Left lung (tissue), 4 donors: ENCODE measurements at regions not wholly inside any gene's neighbourhood (a gene's known extent, or its start where the extent isn't known, plus 50 kb on each side); places are given as distances from the start of the nearest gene placed in this dataset.

Experiments used
- ATAC-seq: fragments of 200-7000 bp; cut with Tn5 transposase; one replicate; pipeline ENCODE4 v1.9.1; 2020; ENCODE audit warnings: moderate library complexity
- DNase-seq, 4 donors: peaks; one replicate each; pipeline ENCODE4 v3.0.0-alpha.2; 2013 to 2020
- H3K27ac ChIP-seq, 2 donors: fragments of 200-600 bp; sonication (generic) in 1 of 2; one replicate each; pipeline versions ENCODE4 v1.5.0 to v1.8.0; 2020 to 2021
- H3K27me3 ChIP-seq, 2 donors: fragments of 200-600 bp; sonication (generic) in 1 of 2; one replicate each; pipeline versions ENCODE4 v1.5.0 to v1.8.0; 2020 to 2021
- H3K36me3 ChIP-seq, 2 donors: fragments of 200-600 bp; sonication (generic) in 1 of 2; one replicate each; pipeline versions ENCODE4 v1.5.0 to v1.8.0; 2020 to 2021
- H3K4me1 ChIP-seq, 2 donors: fragments of 200-600 bp; one replicate each; pipeline ENCODE4 v1.8.0; 2021
- H3K4me3 ChIP-seq, 2 donors: fragments of 200-600 bp; sonication (generic) in 1 of 2; one replicate each; pipeline versions ENCODE4 v1.5.0 to v1.8.0; 2020 to 2021; ENCODE audit warnings: mild to moderate bottlenecking in 1 of 2
- H3K9me3 ChIP-seq, 2 donors: fragments of 200-600 bp; sonication (generic) in 1 of 2; one replicate each; pipeline versions ENCODE4 v1.5.0 to v1.8.0; 2020 to 2021
- intact Hi-C, 2 donors: fragments of 100-400 bp; cut with DNase I; formaldehyde crosslinking; loops; one replicate each; pipeline versions ENCODE4 v1.11.2 to v1.14.2; 2022
- TF ChIP-seq, protein P1 (sequence below), 2 donors: fragments of 200-600 bp; sonication (generic) in 1 of 2; IDR thresholded peaks; one replicate each; pipeline versions ENCODE4 v1.5.0 to v1.8.0; 2021; ENCODE audit warnings: antibody characterized with exemption in 2 of 2
- donor health status: DM: no; HTN: yes; CAD: no.
- donor health status: DM: no; HTN: no; CAD: no.

DNA sequence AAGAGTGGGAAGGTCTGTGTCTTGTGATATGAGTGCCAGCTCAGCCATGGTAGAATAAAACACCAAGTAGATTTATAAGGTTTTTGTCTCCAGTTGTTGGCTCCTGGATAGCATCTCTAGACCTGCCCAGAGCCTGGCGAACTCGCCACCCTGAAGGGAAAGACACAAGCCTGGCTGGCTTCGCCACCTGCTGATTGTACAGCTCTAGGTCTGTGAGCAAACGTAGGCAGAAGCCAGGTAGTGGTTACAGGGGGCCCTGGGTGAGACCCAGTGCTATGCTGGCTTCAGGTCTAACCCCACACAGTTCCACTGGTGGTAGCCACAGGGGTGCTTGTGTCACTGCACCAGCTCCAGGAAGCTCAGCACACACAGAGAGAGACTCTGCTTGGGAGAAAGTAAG is 100.5 kb downstream of the BLTP1 start:
- intact Hi-C loops, result no loop called here
- no peaks in the 10 kb centered on the region for H3K9me3 ChIP-seq
- no peak overlapping the region for H3K27ac ChIP-seq
- ATAC-seq (no peak), DNase-seq (peak in 1 of 4 donors; percentile 27)
- H3K4me1 ChIP-seq, result no peaks in the 10 kb centered on the region
- peaks cover 0 to 91% of the 10 kb centered on the region in 2 donors for H3K36me3 ChIP-seq
- no peak overlapping the region for H3K4me3 ChIP-seq
- H3K27me3 ChIP-seq, result no peaks in the 10 kb centered on the region
- TF ChIP-seq, protein P1, sequence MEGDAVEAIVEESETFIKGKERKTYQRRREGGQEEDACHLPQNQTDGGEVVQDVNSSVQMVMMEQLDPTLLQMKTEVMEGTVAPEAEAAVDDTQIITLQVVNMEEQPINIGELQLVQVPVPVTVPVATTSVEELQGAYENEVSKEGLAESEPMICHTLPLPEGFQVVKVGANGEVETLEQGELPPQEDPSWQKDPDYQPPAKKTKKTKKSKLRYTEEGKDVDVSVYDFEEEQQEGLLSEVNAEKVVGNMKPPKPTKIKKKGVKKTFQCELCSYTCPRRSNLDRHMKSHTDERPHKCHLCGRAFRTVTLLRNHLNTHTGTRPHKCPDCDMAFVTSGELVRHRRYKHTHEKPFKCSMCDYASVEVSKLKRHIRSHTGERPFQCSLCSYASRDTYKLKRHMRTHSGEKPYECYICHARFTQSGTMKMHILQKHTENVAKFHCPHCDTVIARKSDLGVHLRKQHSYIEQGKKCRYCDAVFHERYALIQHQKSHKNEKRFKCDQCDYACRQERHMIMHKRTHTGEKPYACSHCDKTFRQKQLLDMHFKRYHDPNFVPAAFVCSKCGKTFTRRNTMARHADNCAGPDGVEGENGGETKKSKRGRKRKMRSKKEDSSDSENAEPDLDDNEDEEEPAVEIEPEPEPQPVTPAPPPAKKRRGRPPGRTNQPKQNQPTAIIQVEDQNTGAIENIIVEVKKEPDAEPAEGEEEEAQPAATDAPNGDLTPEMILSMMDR (IDR thresholded peaks at IDR 0.05), result no peak

DNA sequence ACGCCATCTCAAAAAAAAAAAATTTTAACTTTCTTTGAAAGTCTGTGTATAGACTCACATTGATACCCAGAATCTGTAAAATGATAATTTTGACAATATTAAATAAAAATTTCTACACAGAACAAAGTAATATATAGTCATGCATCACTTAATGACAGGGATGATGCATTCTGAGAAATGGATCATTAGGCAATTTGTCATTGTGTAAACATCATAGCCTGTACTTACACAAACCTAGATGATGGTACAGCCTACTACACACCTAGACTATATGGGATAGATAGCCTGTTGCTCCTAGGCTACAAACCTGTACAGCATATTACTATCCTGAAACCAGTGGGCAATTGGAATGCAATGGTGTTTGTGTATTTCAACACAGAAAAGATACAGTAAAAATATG is 107.7 kb downstream of the BLTP1 start:
- Histone ChIP-seq H3K27ac (no peak overlapping the region), H3K27me3 (no peaks in the 10 kb centered on the region), H3K36me3 (peaks cover 0 to 80% of the 10 kb centered on the region in 2 donors), H3K4me3 (no peak overlapping the region), H3K9me3 (no peaks in the 10 kb centered on the region), H3K4me1 (no peaks in the 10 kb centered on the region)
- DNase-seq (no peak), ATAC-seq (no peak)
- TF ChIP-seq, protein P1 (IDR thresholded peaks at IDR 0.05), result no peak
- intact Hi-C loops, result no loop called here

DNA sequence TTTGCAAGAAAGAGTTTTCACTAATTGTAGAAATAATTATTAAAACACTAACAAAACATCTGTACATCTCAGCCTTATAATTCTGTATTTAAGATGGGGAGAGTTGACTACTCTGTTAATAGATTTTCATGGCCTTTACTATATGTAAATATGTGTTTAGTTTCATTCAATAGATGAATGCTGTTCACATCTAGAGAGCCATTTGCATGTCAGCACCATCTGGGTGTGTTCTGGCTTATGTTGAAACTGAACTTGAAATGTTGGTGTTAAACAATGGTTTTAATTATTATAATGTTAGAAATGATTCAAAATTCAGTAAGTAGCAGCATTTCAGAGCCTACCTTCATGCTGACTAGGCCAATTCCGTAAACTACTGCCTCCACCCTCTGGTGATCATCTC is 102.5 kb upstream of the ADAD1 start:
- TF ChIP-seq, protein P1 (IDR thresholded peaks at IDR 0.05), result no peak
- Histone ChIP-seq H3K4me3 (no peak overlapping the region), H3K27ac (no peak overlapping the region), H3K27me3 (no peaks in the 10 kb centered on the region), H3K36me3 (peaks cover 0 to 79% of the 10 kb centered on the region in 2 donors), H3K9me3 (no peaks in the 10 kb centered on the region), H3K4me1 (no peaks in the 10 kb centered on the region)
- intact Hi-C loops, result no loop called here
- DNase-seq (no peak), ATAC-seq (no peak)

DNA sequence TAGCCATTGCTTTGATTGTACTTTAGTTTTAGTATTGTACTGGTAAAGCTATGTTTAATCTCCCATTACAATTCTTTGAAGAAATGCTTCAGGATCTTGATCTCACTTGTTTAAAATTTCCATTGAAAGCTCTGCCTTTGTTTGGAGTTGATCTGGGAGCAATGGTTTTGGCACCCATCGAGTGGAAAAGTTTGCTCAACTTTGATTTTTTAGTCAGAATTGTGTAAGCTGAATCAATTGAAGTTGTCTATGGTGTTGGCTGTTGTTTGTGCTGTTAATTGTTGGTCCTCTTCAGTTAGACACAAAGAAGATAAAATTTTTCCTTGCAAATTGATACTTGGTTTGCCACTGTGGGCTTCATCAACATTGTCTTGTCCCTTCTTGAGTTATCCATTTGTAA is 99.8 kb upstream of the ADAD1 start:
- no peak for DNase-seq
- Histone ChIP-seq H3K4me1 (no peaks in the 10 kb centered on the region), H3K9me3 (no peaks in the 10 kb centered on the region), H3K27ac (no peak overlapping the region), H3K36me3 (peaks cover 0 to 80% of the 10 kb centered on the region in 2 donors), H3K27me3 (no peaks in the 10 kb centered on the region), H3K4me3 (no peak overlapping the region)
- TF ChIP-seq, protein P1 (IDR thresholded peaks at IDR 0.05), result no peak
- no peak for ATAC-seq
- intact Hi-C loops, result no loop called here

DNA sequence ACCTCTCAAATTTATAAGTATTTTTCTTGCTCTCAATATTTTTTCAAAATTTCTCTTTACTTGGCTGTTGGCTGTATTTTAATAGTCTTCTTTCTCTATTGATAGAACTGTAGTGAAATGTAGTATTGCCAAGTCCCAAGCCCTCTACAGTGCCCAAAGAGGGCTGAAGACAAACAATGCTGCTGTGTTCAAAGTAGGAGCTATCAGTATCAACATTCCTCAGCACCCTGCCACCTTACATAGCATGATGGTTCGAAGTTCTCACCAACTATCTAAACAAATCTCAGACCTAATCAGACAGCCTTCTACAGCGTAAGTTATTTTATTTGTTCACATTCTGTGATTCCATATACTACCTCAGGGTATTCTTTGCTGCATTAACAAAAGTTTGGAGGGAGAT is 99.1 kb upstream of the ADAD1 start:
- Histone ChIP-seq H3K4me3 (no peak overlapping the region), H3K27ac (no peak overlapping the region), H3K4me1 (no peaks in the 10 kb centered on the region), H3K9me3 (no peaks in the 10 kb centered on the region), H3K27me3 (no peaks in the 10 kb centered on the region), H3K36me3 (peaks cover 0 to 74% of the 10 kb centered on the region in 2 donors)
- TF ChIP-seq, protein P1 (IDR thresholded peaks at IDR 0.05), result no peak
- intact Hi-C loops, result no loop called here
- ATAC-seq, result no peak
- no peak for DNase-seq
